GM23248 (cell line): ENCODE measurements at regions not wholly inside any gene's neighbourhood (a gene's known extent, or its start where the extent isn't known, plus 50 kb on each side); places are given as distances from the start of the nearest gene placed in this dataset.
"Not testable (repeated sequence)": the region's sequence is repeated elsewhere in the genome, so short reads cannot be mapped to it uniquely, and the experiment has no call there.

Experiments used
- DNase-seq: peaks from one replicate; pipeline ENCODE4 v3.0.0-alpha.2; 2015
- H2AFZ ChIP-seq: fragments of 200-600 bp; sonication (generic); 2 replicates; pipeline ENCODE4 v1.6.1; 2016; ENCODE audit warnings: antibody characterized with exemption
- H3F3A ChIP-seq: fragments of 200-600 bp; sonication (generic); 2 replicates; pipeline ENCODE4 v1.6.1; 2016; ENCODE audit warnings: mild to moderate bottlenecking, antibody characterized with exemption, mixed run types; ENCODE audit not compliant: insufficient read depth
- H3K27ac ChIP-seq: fragments of 200-600 bp; sonication (generic); 2 replicates; pipeline ENCODE4 v1.5.1; 2016; ENCODE audit warnings: mild to moderate bottlenecking
- H3K27me3 ChIP-seq: fragments of 200-600 bp; sonication (generic); replicated peaks from 2 replicates; pipeline ENCODE4 v1.6.1; 2016; ENCODE audit warnings: mild to moderate bottlenecking; ENCODE audit not compliant: insufficient read depth
- H3K36me3 ChIP-seq: fragments of 200-600 bp; sonication (generic); 2 replicates; pipeline ENCODE4 v1.6.1; 2016; ENCODE audit warnings: low read depth, mild to moderate bottlenecking
- H3K4me1 ChIP-seq: fragments of 200-600 bp; sonication (generic); 2 replicates; pipeline ENCODE4 v1.6.1; 2016; ENCODE audit warnings: mild to moderate bottlenecking; ENCODE audit not compliant: insufficient read depth
- H3K4me2 ChIP-seq: fragments of 200-600 bp; sonication (generic); one replicate; pipeline ENCODE4 v1.6.1; 2016; ENCODE audit warnings: mild to moderate bottlenecking; ENCODE audit not compliant: unreplicated experiment
- H3K4me3 ChIP-seq: fragments of 200-600 bp; sonication (generic); 2 replicates; pipeline ENCODE4 v1.5.1; 2016; ENCODE audit warnings: mild to moderate bottlenecking
- H3K79me2 ChIP-seq: fragments of 200-600 bp; sonication (generic); 2 replicates; pipeline ENCODE4 v1.6.1; 2016; ENCODE audit warnings: mild to moderate bottlenecking; ENCODE audit not compliant: insufficient read depth
- H3K9ac ChIP-seq: fragments of 200-600 bp; sonication (generic); 2 replicates; pipeline ENCODE4 v1.6.1; 2016; ENCODE audit warnings: mild to moderate bottlenecking
- H3K9me2 ChIP-seq: fragments of 200-600 bp; sonication (generic); 2 replicates; pipeline ENCODE4 v1.6.1; 2016; ENCODE audit warnings: mixed run types, mild to moderate bottlenecking, moderate library complexity; ENCODE audit not compliant: insufficient read depth
- H3K9me3 ChIP-seq: fragments of 200-600 bp; sonication (generic); one replicate; pipeline ENCODE4 v1.6.1; 2017; ENCODE audit warnings: low read depth
- H4K20me1 ChIP-seq: fragments of 200-600 bp; sonication (generic); 2 replicates; pipeline ENCODE4 v1.6.0; 2016; ENCODE audit not compliant: insufficient read depth
- EZH2 ChIP-seq: fragments of 200-600 bp; sonication (generic); IDR thresholded peaks from 2 replicates; pipeline ENCODE4 v1.6.1; 2018; ENCODE audit warnings: antibody characterized with exemption, mild to moderate bottlenecking; ENCODE audit not compliant: insufficient read depth, poor library complexity, severe bottlenecking
- EZH2phosphoT487 ChIP-seq: fragments of 200-600 bp; sonication (generic); IDR thresholded peaks from 2 replicates; pipeline ENCODE4 v1.6.1; 2018; ENCODE audit warnings: antibody characterized with exemption, moderate library complexity, mild to moderate bottlenecking, low read depth; ENCODE audit not compliant: insufficient read depth
- WGBS, 2 experiments: methylation state at CpG; one replicate each; pipeline ENCODE4 v1.1.6; 2015 to 2017; ENCODE audit warnings: low lambda C conversion rate in 2 of 2, low coverage in 1 of 2; ENCODE audit errors: missing lambda C conversion rate in 2 of 2; 5-methylcytosine and 5-hydroxymethylcytosine counted together
- in situ Hi-C: fragments of 300-500 bp; cut with MboI; formaldehyde crosslinking; loops from 2 replicates; pipeline ENCODE4 v1.15.0; 2020

GRCh38 chr10:2525781-2526180 is 541.6 kb upstream of the PFKP start:
- in situ Hi-C loops, result no loop called here
- H3K4me3 ChIP-seq, result no peak overlapping the region
- no peaks in the 10 kb centered on the region for H3K79me2 ChIP-seq
- no peaks in the 10 kb centered on the region for H3K9me3 ChIP-seq
- H3K27me3 ChIP-seq, result no peaks in the 10 kb centered on the region
- H3K4me1 ChIP-seq, result no peaks in the 10 kb centered on the region
- H3K36me3 ChIP-seq, result no peaks in the 10 kb centered on the region
- H3F3A ChIP-seq, result no peaks in the 10 kb centered on the region
- no peak overlapping the region for H3K9ac ChIP-seq
- no peaks in the 10 kb centered on the region for H4K20me1 ChIP-seq
- H3K4me2 ChIP-seq, result no peak overlapping the region
- DNase-seq, result no peak
- no peak overlapping the region for H3K27ac ChIP-seq
- no peaks in the 10 kb centered on the region for H3K9me2 ChIP-seq
- TF ChIP-seq EZH2phosphoT487 (no peak), EZH2 (no peak)
- 14 to 22% methylated on average over 8 to 11 of the region's 12 CpGs for WGBS, 2 experiments
- no peak overlapping the region for H2AFZ ChIP-seq

- WGBS, 2 experiments, result 31 to 36% methylated on average over 8 of the region's 8 CpGs
- Histone ChIP-seq H3K27me3 (no peaks in the 10 kb centered on the region), H3F3A (no peaks in the 10 kb centered on the region), H3K4me2 (no peak overlapping the region), H2AFZ (no peak overlapping the region), H3K9me2 (no peaks in the 10 kb centered on the region), H3K4me3 (no peak overlapping the region), H3K9me3 (no peaks in the 10 kb centered on the region), H3K9ac (no peak overlapping the region), H3K79me2 (no peaks in the 10 kb centered on the region), H3K27ac (no peak overlapping the region), H3K36me3 (no peaks in the 10 kb centered on the region), H3K4me1 (no peaks in the 10 kb centered on the region), H4K20me1 (no peaks in the 10 kb centered on the region)
- no peak for DNase-seq
- in situ Hi-C loops, result no loop called here
- TF ChIP-seq EZH2 (no peak), EZH2phosphoT487 (no peak)
Measured at GRCh38 chr10:2519139-2519538, 548.2 kb upstream of the PFKP start.

- H3K9ac ChIP-seq, result no peak overlapping the region
- no peaks in the 10 kb centered on the region for H3K27me3 ChIP-seq
- no peaks in the 10 kb centered on the region for H3K36me3 ChIP-seq
- TF ChIP-seq EZH2phosphoT487, result no peak
- TF ChIP-seq EZH2, result no peak
- no peak overlapping the region for H3K4me2 ChIP-seq
- no peaks in the 10 kb centered on the region for H3K9me3 ChIP-seq
- no peak overlapping the region for H3K27ac ChIP-seq
- H2AFZ ChIP-seq, result no peak overlapping the region
- no peaks in the 10 kb centered on the region for H3F3A ChIP-seq
- 22 to 23% methylated on average over 4 of the region's 4 CpGs for WGBS, 2 experiments
- peak; percentile 33 for DNase-seq
- in situ Hi-C loops, result no loop called here
- no peak overlapping the region for H3K4me3 ChIP-seq
- no peaks in the 10 kb centered on the region for H3K4me1 ChIP-seq
- no peaks in the 10 kb centered on the region for H3K79me2 ChIP-seq
- no peaks in the 10 kb centered on the region for H3K9me2 ChIP-seq
- H4K20me1 ChIP-seq, result no peaks in the 10 kb centered on the region
Measured at GRCh38 chr10:2509081-2509531, 558.2 kb upstream of the PFKP start.

GRCh38 chr10:2501366-2501940 is 565.9 kb upstream of the PFKP start:
- H3K27ac ChIP-seq, in situ Hi-C loops, H3K36me3 ChIP-seq, H3K4me2 ChIP-seq, H3K9me3 ChIP-seq, H3K9ac ChIP-seq, H4K20me1 ChIP-seq, H3F3A ChIP-seq, H3K9me2 ChIP-seq, H3K4me1 ChIP-seq, H3K4me3 ChIP-seq, H3K79me2 ChIP-seq, DNase-seq, H2AFZ ChIP-seq, H3K27me3 ChIP-seq: not testable (repeated sequence)
- WGBS, 2 experiments, result 38 to 45% methylated on average over 17 to 49 of the region's 58 CpGs

GRCh38 chr10:2494399-2494798 is 572.9 kb upstream of the PFKP start:
- Histone ChIP-seq H3K4me3 (no peak overlapping the region), H3F3A (no peaks in the 10 kb centered on the region), H3K9me3 (no peaks in the 10 kb centered on the region), H3K27me3 (no peaks in the 10 kb centered on the region), H3K9ac (no peak overlapping the region), H4K20me1 (no peaks in the 10 kb centered on the region), H3K27ac (no peak overlapping the region), H3K9me2 (no peaks in the 10 kb centered on the region), H2AFZ (no peak overlapping the region), H3K4me2 (no peak overlapping the region), H3K4me1 (no peaks in the 10 kb centered on the region), H3K79me2 (no peaks in the 10 kb centered on the region), H3K36me3 (no peaks in the 10 kb centered on the region)
- WGBS, 2 experiments, result 33 to 36% methylated on average over 6 of the region's 6 CpGs
- in situ Hi-C loops, result no loop called here
- DNase-seq, result no peak
- no peak for TF ChIP-seq EZH2
